Right lobe of liver (tissue), 6 donors: ENCODE measurements at regions not wholly inside any gene's neighbourhood (a gene's known extent, or its start where the extent isn't known, plus 50 kb on each side); places are given as distances from the start of the nearest gene placed in this dataset.

Source experiments
- ATAC-seq, 4 donors: fragments of 200-7000 bp; cut with Tn5 transposase; one replicate each; pipeline ENCODE4 v1.9.1; 2020; ENCODE audit warnings: mild to moderate bottlenecking in 4 of 4, moderate library complexity in 4 of 4
- DNase-seq, 3 donors: peaks; one replicate each; pipeline ENCODE4 v3.0.0-alpha.2; 2020
- H3K27ac ChIP-seq, 3 donors: fragments of 200-600 bp; one replicate each; pipeline ENCODE4 v1.8.0; 2022
- H3K27me3 ChIP-seq, 2 donors: fragments of 200-600 bp; one replicate each; pipeline ENCODE4 v1.8.0; 2022
- H3K36me3 ChIP-seq, 4 donors: fragments of 200-600 bp; sonication (generic) in 1 of 4; one replicate each; pipeline versions ENCODE4 v1.5.1 to v1.8.0; 2017 to 2022; ENCODE audit warnings: control low read depth in 1 of 4
- H3K4me1 ChIP-seq, 4 donors: fragments of 200-600 bp; sonication (generic) in 1 of 4; one replicate each; pipeline versions ENCODE4 v1.5.1 to v1.8.0; 2017 to 2022; ENCODE audit warnings: control low read depth in 1 of 4
- H3K4me3 ChIP-seq, 3 donors: fragments of 200-600 bp; one replicate each; pipeline ENCODE4 v1.8.0; 2022
- H3K9me3 ChIP-seq, 4 donors: fragments of 200-600 bp; sonication (generic) in 1 of 4; one replicate each; pipeline versions ENCODE4 v1.5.1 to v1.8.0; 2017 to 2022; ENCODE audit warnings: control low read depth in 1 of 4
- CTCF ChIP-seq, 4 donors: fragments of 200-600 bp in 3 of 4; fragments of 450-650 bp in 1 of 4; IDR thresholded peaks; one replicate each; pipeline versions ENCODE4 v1.5.1 to v1.8.0; 2016 to 2022; ENCODE audit warnings: antibody characterized with exemption in 4 of 4, mild to moderate bottlenecking in 2 of 4
- POLR2A ChIP-seq: fragments of 450-650 bp; IDR thresholded peaks from one replicate; pipeline ENCODE4 v1.6.1; 2017; ENCODE audit warnings: antibody characterized with exemption, mild to moderate bottlenecking
- WGBS: methylation state at CpG from one replicate; pipeline ENCODE4 v1.1.6; 2018; ENCODE audit warnings: low coverage, low lambda C conversion rate; ENCODE audit not compliant: insufficient coverage; ENCODE audit errors: missing lambda C conversion rate; 5-methylcytosine and 5-hydroxymethylcytosine counted together
- intact Hi-C, 2 donors: fragments of 100-400 bp; cut with DNase I; formaldehyde crosslinking; loops; one replicate each; pipeline versions ENCODE4 v1.11.2 to v1.14.1; 2022
- donor health status: DM: no; HTN: yes; CAD: no.
- donor health status: DM: no; HTN: no; CAD: no.
- donor health status: DM: no; HTN: no; CAD: no.
- donor health status: DM: no; HTN: yes; CAD: no.
- donor health status: DM: no; HTN: yes; CAD: no.

GRCh38 chr3:143206955-143207337, 87.4 kb downstream of the CHST2 start:
- Histone ChIP-seq H3K9me3 (no peaks in the 10 kb centered on the region), H3K4me3 (no peak overlapping the region), H3K27ac (no peak overlapping the region), H3K4me1 (no peaks in the 10 kb centered on the region), H3K36me3 (no peaks in the 10 kb centered on the region), H3K27me3 (no peaks in the 10 kb centered on the region)
- 83% methylated on average over 3 of the region's 4 CpGs for WGBS
- intact Hi-C loops: no loop called here
- TF ChIP-seq POLR2A (no peak), CTCF (IDR thresholded peaks at IDR 0.05) (no peak)
- DNase-seq (no peak), ATAC-seq (no peak)

DNA sequence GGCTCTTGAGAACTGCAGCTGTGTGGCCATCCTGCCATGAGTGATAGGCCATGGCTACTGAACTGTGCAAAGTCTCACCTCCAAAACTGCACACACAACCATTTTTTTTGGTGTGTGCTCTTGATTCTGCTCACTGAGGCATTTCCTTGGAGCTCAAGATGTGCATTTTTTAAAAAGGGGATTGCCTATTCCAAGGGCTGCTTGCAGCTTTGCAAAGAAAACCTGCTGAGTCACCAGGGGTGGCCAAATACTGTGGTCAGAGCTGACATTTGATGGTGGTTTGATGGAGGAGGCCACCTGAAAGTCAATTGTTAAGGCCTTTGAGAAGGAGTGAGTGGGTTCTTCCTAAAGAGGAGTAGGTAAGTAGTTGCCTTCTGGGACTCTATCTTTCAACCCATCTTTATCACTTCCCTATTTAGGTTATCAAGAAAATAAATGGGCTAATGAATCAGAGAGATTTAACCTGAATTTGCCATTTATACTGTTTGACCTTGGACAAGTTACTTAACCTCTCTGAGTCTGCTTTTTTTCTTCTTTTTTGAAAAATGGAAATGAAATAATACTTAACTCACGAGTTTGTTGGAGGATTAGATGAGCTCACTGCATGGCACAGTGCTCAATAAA, 87.9 kb downstream of the CHST2 start:
- intact Hi-C loops: no loop called here
- no peak overlapping the region for H3K4me3 ChIP-seq
- H3K27me3 ChIP-seq: no peaks in the 10 kb centered on the region
- H3K9me3 ChIP-seq: no peaks in the 10 kb centered on the region
- H3K36me3 ChIP-seq: no peaks in the 10 kb centered on the region
- ATAC-seq (no peak), DNase-seq (no peak)
- H3K27ac ChIP-seq: no peak overlapping the region
- no peaks in the 10 kb centered on the region for H3K4me1 ChIP-seq
- no peak for TF ChIP-seq CTCF (IDR thresholded peaks at IDR 0.05)
- no peak for TF ChIP-seq POLR2A
- 63% methylated on average over 1 of the region's 1 CpG for WGBS

DNA sequence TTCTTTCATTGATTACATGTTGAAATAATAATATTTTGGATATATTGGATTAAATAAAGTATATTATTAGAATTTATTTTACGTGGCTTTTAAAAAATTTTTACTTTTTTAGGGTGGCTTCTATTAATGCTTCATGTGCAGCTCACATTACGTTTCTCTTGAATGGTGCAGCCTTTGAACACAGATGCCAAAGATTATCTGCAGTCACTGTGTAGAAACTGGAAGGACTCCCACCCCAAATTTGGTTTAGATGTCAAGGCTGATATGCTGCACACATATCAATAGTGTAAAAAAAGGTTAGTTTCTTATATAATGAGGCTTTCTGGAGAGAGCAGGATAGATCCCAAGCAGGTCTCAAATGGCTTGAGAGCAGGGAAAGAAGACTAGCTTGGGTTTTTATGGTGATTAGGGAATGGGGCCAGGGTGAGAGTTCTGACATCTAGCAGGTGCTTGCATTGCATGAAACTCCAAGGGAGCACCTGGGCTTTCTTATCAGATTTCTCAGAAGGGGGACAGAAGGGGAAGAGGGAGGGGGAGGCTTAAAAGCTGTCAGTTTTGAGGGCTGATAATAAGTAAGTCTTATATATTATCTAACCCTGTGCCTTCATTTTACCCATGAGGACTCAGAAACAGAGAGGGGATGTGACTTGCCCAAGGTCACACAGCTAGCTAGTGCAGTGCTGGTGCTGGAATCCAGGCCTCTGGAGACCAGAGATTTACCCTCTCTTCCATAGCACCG, 89.6 kb downstream of the CHST2 start:
- ATAC-seq: no peak
- Histone ChIP-seq H3K9me3 (no peaks in the 10 kb centered on the region), H3K27me3 (no peaks in the 10 kb centered on the region), H3K4me3 (no peak overlapping the region), H3K4me1 (no peaks in the 10 kb centered on the region), H3K36me3 (no peaks in the 10 kb centered on the region), H3K27ac (no peak overlapping the region)
- TF ChIP-seq POLR2A (no peak), CTCF (IDR thresholded peaks at IDR 0.05) (no peak)
- no peak for DNase-seq
- WGBS: 77% methylated on average over 3 of the region's 3 CpGs
- intact Hi-C loops: no loop called here

GRCh38 chr3:143209715-143210059, 90.1 kb downstream of the CHST2 start:
- Histone ChIP-seq H3K27ac (no peak overlapping the region), H3K9me3 (no peaks in the 10 kb centered on the region), H3K36me3 (no peaks in the 10 kb centered on the region), H3K4me1 (no peaks in the 10 kb centered on the region), H3K4me3 (no peak overlapping the region), H3K27me3 (no peaks in the 10 kb centered on the region)
- no peak for TF ChIP-seq POLR2A
- TF ChIP-seq CTCF (IDR thresholded peaks at IDR 0.05): no peak
- ATAC-seq (no peak), DNase-seq (no peak)
- intact Hi-C loops: no loop called here
- 52% methylated on average over 4 of the region's 4 CpGs for WGBS
